PC-9 (cell line): ENCODE measurements at regions not wholly inside any gene's neighbourhood (a gene's known extent, or its start where the extent isn't known, plus 50 kb on each side); places are given as distances from the start of the nearest gene placed in this dataset.

Source experiments
- CTCF ChIP-seq: fragments of 200-600 bp; sonication (generic); conservative IDR thresholded peaks from 2 replicates; pipeline ENCODE4 v1.6.1; 2017; ENCODE audit warnings: mixed run types, antibody characterized with exemption, mild to moderate bottlenecking, moderate library complexity
- EZH2 ChIP-seq: fragments of 200-600 bp; sonication (generic); IDR thresholded peaks from 2 replicates; pipeline ENCODE4 v1.8.0; 2017; ENCODE audit warnings: antibody characterized with exemption, low read depth

GRCh38 chr1:99441299-99442095 lies 177.2 kb downstream of the PLPPR4 start:
- TF ChIP-seq CTCF (no peak), EZH2 (no peak)
